GM23338 (cell line): ENCODE measurements at regions not wholly inside any gene's neighbourhood (a gene's known extent, or its start where the extent isn't known, plus 50 kb on each side); places are given as distances from the start of the nearest gene placed in this dataset.

ENCODE experiments used
- ATAC-seq: fragments of 200-7000 bp; cut with Tn5 transposase; 3 replicates; pipeline ENCODE4 v1.9.1; 2020
- DNase-seq: peaks from one replicate; pipeline ENCODE4 v3.0.0-alpha.2; 2015; ENCODE audit warnings: low spot score
- H2AFZ ChIP-seq: fragments of 200-600 bp; sonication (generic); 2 replicates; pipeline ENCODE4 v1.8.0; 2016; ENCODE audit warnings: antibody characterized with exemption, mild to moderate bottlenecking, moderate library complexity
- H3F3A ChIP-seq: fragments of 200-600 bp; sonication (generic); replicated peaks from 2 replicates; pipeline ENCODE4 v1.8.0; 2017; ENCODE audit warnings: antibody characterized with exemption, mixed run types, low read depth
- H3K27ac ChIP-seq: fragments of 200-600 bp; sonication (generic); 2 replicates; pipeline ENCODE4 v1.6.1; 2016; ENCODE audit warnings: low read depth
- H3K27me3 ChIP-seq: fragments of 200-600 bp; sonication (generic); 2 replicates; pipeline ENCODE4 v1.8.0; 2016; ENCODE audit warnings: mild to moderate bottlenecking, mixed run types, moderate library complexity; ENCODE audit not compliant: insufficient read depth
- H3K36me3 ChIP-seq: fragments of 200-600 bp; sonication (generic); 2 replicates; pipeline ENCODE4 v1.8.0; 2016; ENCODE audit warnings: mild to moderate bottlenecking; ENCODE audit not compliant: insufficient read depth
- H3K4me1 ChIP-seq: fragments of 200-600 bp; sonication (generic); 2 replicates; pipeline ENCODE4 v1.8.0; 2016; ENCODE audit warnings: mild to moderate bottlenecking, moderate library complexity; ENCODE audit not compliant: insufficient read depth
- H3K4me2 ChIP-seq: fragments of 200-600 bp; sonication (generic); 2 replicates; pipeline ENCODE4 v1.7.1; 2017; ENCODE audit warnings: mixed run types
- H3K4me3 ChIP-seq: fragments of 200-600 bp; sonication (generic); 2 replicates; pipeline ENCODE4 v1.6.1; 2016; ENCODE audit warnings: mixed run types
- H3K79me2 ChIP-seq: fragments of 200-600 bp; sonication (generic); replicated peaks from 2 replicates; pipeline ENCODE4 v1.8.0; 2017; ENCODE audit warnings: mild to moderate bottlenecking; ENCODE audit not compliant: insufficient read depth
- H3K9me2 ChIP-seq: fragments of 200-600 bp; sonication (generic); 2 replicates; pipeline ENCODE4 v1.8.0; 2017; ENCODE audit not compliant: insufficient read depth
- H4K20me1 ChIP-seq: fragments of 200-600 bp; sonication (generic); replicated peaks from 2 replicates; pipeline ENCODE4 v1.8.0; 2017; ENCODE audit warnings: mild to moderate bottlenecking; ENCODE audit not compliant: insufficient read depth
- H3K27ac Mint-ChIP-seq: 2 replicates; pipeline ENCODE4 v1.8.0; 2020; ENCODE audit warnings: inconsistent platforms, mild to moderate bottlenecking, moderate library complexity, mixed read lengths
- H3K27me3 Mint-ChIP-seq: 3 replicates; pipeline ENCODE4 v1.8.0; 2022; ENCODE audit warnings: low read depth, mild to moderate bottlenecking, moderate library complexity, mixed read lengths, inconsistent platforms; ENCODE audit not compliant: insufficient read depth, poor library complexity
- H3K36me3 Mint-ChIP-seq: 3 replicates; pipeline ENCODE4 v1.8.0; 2021; ENCODE audit warnings: low read depth, mild to moderate bottlenecking, inconsistent platforms, moderate library complexity, mixed read lengths
- H3K4me1 Mint-ChIP-seq: 3 replicates; pipeline ENCODE4 v1.8.0; 2020; ENCODE audit warnings: mild to moderate bottlenecking, inconsistent platforms, mixed read lengths
- H3K4me3 Mint-ChIP-seq: 3 replicates; pipeline ENCODE4 v1.8.0; 2021; ENCODE audit warnings: moderate library complexity, mild to moderate bottlenecking, inconsistent platforms, mixed read lengths
- H3K9me3 Mint-ChIP-seq: 3 replicates; pipeline ENCODE4 v1.8.0; 2020; ENCODE audit warnings: moderate library complexity, mild to moderate bottlenecking, inconsistent platforms, mixed read lengths
- CREB1 ChIP-seq: fragments of 250-450 bp; sonication (Bioruptor Pico); IDR thresholded peaks from 2 replicates; pipeline ENCODE4 v1.5.0; 2020; ENCODE audit warnings: low read depth, mild to moderate bottlenecking, moderate library complexity
- ETS1 ChIP-seq: IDR thresholded peaks from 2 replicates; pipeline ENCODE4 v1.6.1; 2016; ENCODE audit warnings: antibody characterized with exemption
- EZH2 ChIP-seq: fragments of 200-600 bp; sonication (generic); IDR thresholded peaks from one replicate; pipeline ENCODE4 v1.8.0; 2017; ENCODE audit warnings: antibody characterized with exemption, mild to moderate bottlenecking, low read depth; ENCODE audit not compliant: unreplicated experiment
- JUNB ChIP-seq: IDR thresholded peaks from one replicate; pipeline ENCODE4 v1.6.1; 2016; ENCODE audit warnings: antibody characterized with exemption; ENCODE audit not compliant: unreplicated experiment
- NANOG ChIP-seq: IDR thresholded peaks from 2 replicates; pipeline ENCODE4 v1.6.1; 2016; ENCODE audit warnings: antibody characterized with exemption, borderline replicate concordance
- POLR2AphosphoS5 ChIP-seq: IDR thresholded peaks from 2 replicates; pipeline ENCODE4 v1.6.1; 2016; ENCODE audit warnings: antibody characterized with exemption, low read depth
- REST ChIP-seq: IDR thresholded peaks from one replicate; pipeline ENCODE4 v1.6.1; 2018; ENCODE audit warnings: antibody characterized with exemption; ENCODE audit not compliant: unreplicated experiment
- STAT1 ChIP-seq: IDR thresholded peaks from one replicate; pipeline ENCODE4 v1.6.1; 2016; ENCODE audit warnings: antibody characterized with exemption; ENCODE audit not compliant: unreplicated experiment
- ZNF114 ChIP-seq: fragments of 250-450 bp; sonication (Bioruptor Pico); IDR thresholded peaks from 2 replicates; pipeline ENCODE4 v1.5.0; 2020; ENCODE audit warnings: mild to moderate bottlenecking, moderate library complexity
- ZNF331 ChIP-seq: fragments of 250-450 bp; sonication (Bioruptor Pico); IDR thresholded peaks from 2 replicates; pipeline ENCODE4 v1.5.0; 2020; ENCODE audit warnings: low read depth, mild to moderate bottlenecking, moderate library complexity
- TF ChIP-seq, protein P1 (sequence below): fragments of 250-450 bp; sonication (Bioruptor Pico); IDR thresholded peaks from 2 replicates; pipeline ENCODE4 v1.5.0; 2020; ENCODE audit warnings: mild to moderate bottlenecking, moderate library complexity

- Histone ChIP-seq H2AFZ (no peak overlapping the region), H3K4me3 (no peak overlapping the region), H3K9me2 (peaks cover 6% of the 10 kb centered on the region; the same call in 1 of the 2 replicates), H3K4me1 (no peaks in the 10 kb centered on the region), H3K27me3 (no peaks in the 10 kb centered on the region), H3K27ac (no peak overlapping the region), H3F3A (no peaks in the 10 kb centered on the region), H3K36me3 (no peaks in the 10 kb centered on the region), H3K79me2 (no peaks in the 10 kb centered on the region), H4K20me1 (no peaks in the 10 kb centered on the region), H3K4me2 (no peak overlapping the region)
- Mint-ChIP-seq H3K27ac (no peak overlapping the region), H3K27me3 (no peaks in the 10 kb centered on the region), H3K36me3 (no peaks in the 10 kb centered on the region), H3K9me3 (no peaks in the 10 kb centered on the region; the same call in 2 of the 3 replicates), H3K4me1 (no peaks in the 10 kb centered on the region), H3K4me3 (no peak overlapping the region)
- ATAC-seq (no peak), DNase-seq (no peak)
- TF ChIP-seq CREB1 (no peak), POLR2AphosphoS5 (no peak)
These were observed 980.6 kb downstream of the VRK1 start for GRCh38 chr14:97777622-97778355.

DNA sequence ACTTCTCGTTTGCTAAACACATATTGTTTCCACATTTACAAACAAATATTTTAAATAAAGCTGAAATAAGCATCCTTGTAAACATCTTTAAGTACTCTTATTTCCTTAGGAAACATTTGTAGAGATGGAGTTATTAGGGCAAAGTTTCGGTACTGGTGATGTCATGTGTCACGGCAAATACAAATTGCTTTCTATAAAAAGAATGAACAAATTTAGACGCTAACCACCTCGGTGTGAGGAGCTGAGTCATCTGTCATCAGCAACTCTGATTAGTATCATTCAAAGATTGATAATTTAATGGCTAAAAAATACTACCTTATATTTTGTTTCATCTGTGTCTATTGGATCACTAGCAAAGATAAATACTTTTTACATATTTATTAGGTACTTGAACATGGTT is 982.0 kb downstream of the VRK1 start:
- Mint-ChIP-seq H3K27ac (no peak overlapping the region), H3K4me1 (no peaks in the 10 kb centered on the region), H3K36me3 (no peaks in the 10 kb centered on the region), H3K9me3 (no peaks in the 10 kb centered on the region; the same call in 2 of the 3 replicates), H3K4me3 (no peak overlapping the region), H3K27me3 (no peaks in the 10 kb centered on the region)
- no peaks in the 10 kb centered on the region for H3F3A ChIP-seq
- no peaks in the 10 kb centered on the region for H3K27me3 ChIP-seq
- H3K9me2 ChIP-seq, result peaks cover 8% of the 10 kb centered on the region; the same call in 1 of the 2 replicates
- no peak for DNase-seq
- no peaks in the 10 kb centered on the region for H3K36me3 ChIP-seq
- no peak overlapping the region for H3K4me3 ChIP-seq
- H3K27ac ChIP-seq, result no peak overlapping the region
- no peak for ATAC-seq
- no peaks in the 10 kb centered on the region for H4K20me1 ChIP-seq
- H3K4me2 ChIP-seq, result no peak overlapping the region
- H2AFZ ChIP-seq, result no peak overlapping the region
- H3K79me2 ChIP-seq, result no peaks in the 10 kb centered on the region
- no peaks in the 10 kb centered on the region for H3K4me1 ChIP-seq
- no peak for TF ChIP-seq EZH2
- TF ChIP-seq ZNF331 (CRISPR knock-in tag), result no peak
- TF ChIP-seq POLR2AphosphoS5, result no peak
- TF ChIP-seq JUNB, result no peak
- TF ChIP-seq, protein P1, sequence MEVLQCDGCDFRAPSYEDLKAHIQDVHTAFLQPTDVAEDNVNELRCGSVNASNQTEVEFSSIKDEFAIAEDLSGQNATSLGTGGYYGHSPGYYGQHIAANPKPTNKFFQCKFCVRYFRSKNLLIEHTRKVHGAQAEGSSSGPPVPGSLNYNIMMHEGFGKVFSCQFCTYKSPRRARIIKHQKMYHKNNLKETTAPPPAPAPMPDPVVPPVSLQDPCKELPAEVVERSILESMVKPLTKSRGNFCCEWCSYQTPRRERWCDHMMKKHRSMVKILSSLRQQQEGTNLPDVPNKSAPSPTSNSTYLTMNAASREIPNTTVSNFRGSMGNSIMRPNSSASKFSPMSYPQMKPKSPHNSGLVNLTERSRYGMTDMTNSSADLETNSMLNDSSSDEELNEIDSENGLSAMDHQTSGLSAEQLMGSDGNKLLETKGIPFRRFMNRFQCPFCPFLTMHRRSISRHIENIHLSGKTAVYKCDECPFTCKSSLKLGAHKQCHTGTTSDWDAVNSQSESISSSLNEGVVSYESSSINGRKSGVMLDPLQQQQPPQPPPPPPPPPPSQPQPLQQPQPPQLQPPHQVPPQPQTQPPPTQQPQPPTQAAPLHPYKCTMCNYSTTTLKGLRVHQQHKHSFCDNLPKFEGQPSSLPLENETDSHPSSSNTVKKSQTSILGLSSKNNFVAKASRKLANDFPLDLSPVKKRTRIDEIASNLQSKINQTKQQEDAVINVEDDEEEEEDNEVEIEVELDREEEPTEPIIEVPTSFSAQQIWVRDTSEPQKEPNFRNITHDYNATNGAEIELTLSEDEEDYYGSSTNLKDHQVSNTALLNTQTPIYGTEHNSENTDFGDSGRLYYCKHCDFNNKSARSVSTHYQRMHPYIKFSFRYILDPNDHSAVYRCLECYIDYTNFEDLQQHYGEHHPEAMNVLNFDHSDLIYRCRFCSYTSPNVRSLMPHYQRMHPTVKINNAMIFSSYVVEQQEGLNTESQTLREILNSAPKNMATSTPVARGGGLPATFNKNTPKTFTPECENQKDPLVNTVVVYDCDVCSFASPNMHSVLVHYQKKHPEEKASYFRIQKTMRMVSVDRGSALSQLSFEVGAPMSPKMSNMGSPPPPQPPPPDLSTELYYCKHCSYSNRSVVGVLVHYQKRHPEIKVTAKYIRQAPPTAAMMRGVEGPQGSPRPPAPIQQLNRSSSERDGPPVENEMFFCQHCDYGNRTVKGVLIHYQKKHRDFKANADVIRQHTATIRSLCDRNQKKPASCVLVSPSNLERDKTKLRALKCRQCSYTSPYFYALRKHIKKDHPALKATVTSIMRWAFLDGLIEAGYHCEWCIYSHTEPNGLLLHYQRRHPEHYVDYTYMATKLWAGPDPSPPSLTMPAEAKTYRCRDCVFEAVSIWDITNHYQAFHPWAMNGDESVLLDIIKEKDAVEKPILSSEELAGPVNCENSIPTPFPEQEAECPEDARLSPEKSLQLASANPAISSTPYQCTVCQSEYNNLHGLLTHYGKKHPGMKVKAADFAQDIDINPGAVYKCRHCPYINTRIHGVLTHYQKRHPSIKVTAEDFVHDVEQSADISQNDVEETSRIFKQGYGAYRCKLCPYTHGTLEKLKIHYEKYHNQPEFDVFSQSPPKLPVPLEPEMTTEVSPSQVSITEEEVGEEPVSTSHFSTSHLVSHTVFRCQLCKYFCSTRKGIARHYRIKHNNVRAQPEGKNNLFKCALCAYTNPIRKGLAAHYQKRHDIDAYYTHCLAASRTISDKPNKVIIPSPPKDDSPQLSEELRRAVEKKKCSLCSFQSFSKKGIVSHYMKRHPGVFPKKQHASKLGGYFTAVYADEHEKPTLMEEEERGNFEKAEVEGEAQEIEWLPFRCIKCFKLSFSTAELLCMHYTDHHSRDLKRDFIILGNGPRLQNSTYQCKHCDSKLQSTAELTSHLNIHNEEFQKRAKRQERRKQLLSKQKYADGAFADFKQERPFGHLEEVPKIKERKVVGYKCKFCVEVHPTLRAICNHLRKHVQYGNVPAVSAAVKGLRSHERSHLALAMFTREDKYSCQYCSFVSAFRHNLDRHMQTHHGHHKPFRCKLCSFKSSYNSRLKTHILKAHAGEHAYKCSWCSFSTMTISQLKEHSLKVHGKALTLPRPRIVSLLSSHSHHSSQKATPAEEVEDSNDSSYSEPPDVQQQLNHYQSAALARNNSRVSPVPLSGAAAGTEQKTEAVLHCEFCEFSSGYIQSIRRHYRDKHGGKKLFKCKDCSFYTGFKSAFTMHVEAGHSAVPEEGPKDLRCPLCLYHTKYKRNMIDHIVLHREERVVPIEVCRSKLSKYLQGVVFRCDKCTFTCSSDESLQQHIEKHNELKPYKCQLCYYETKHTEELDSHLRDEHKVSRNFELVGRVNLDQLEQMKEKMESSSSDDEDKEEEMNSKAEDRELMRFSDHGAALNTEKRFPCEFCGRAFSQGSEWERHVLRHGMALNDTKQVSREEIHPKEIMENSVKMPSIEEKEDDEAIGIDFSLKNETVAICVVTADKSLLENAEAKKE (CRISPR knock-in tag), result no peak
- TF ChIP-seq CREB1, result no peak
- TF ChIP-seq ETS1, result no peak
- TF ChIP-seq STAT1, result no peak
- TF ChIP-seq ZNF114 (CRISPR knock-in tag), result no peak
- no peak for TF ChIP-seq NANOG
- no peak for TF ChIP-seq REST
